ENCODE measurements at regions not wholly inside any gene's neighbourhood (a gene's known extent, or its start where the extent isn't known, plus 50 kb on each side); places are given as distances from the start of the nearest gene placed in this dataset.

GRCh38 chr18:42670860-42671259, 444.6 kb downstream of the RIT2 start:
- TF ChIP-seq USF1 (IDR thresholded peaks at IDR 0.05; ENCODE audit: borderline replicate concordance, low read depth) = no peak
- no peak for TF ChIP-seq IRF3 (IDR thresholded peaks at IDR 0.05; ENCODE audit: low read depth, low read length)
- no peak for TF ChIP-seq NRF1 (IDR thresholded peaks at IDR 0.05; ENCODE audit: low read depth, low read length)
- no peak for TF ChIP-seq REST (IDR thresholded peaks at IDR 0.05; ENCODE audit: low read depth, low read length)
- no peak for TF ChIP-seq GABPA (IDR thresholded peaks at IDR 0.05; ENCODE audit: low read depth)
- H3K79me2 ChIP-seq (ENCODE audit: insufficient read depth) = no peaks in the 10 kb centered on the region
- no peaks in the 10 kb centered on the region for H4K20me1 ChIP-seq (ENCODE audit: insufficient read depth)
- no peaks in the 10 kb centered on the region for H3K36me3 ChIP-seq (replicated peaks in 1 of 2; ENCODE audit: control insufficient read depth in 1 of 2, insufficient read depth in 2 of 2, low read length in 1 of 2)
- no peak overlapping the region for H3K27ac ChIP-seq (ENCODE audit: low read depth in 2 of 2, low read length in 1 of 2)
- H3K4me2 ChIP-seq = no peak overlapping the region
- H3K9ac ChIP-seq = no peak overlapping the region
- WGBS (ENCODE audit: low lambda C conversion rate) = 34% methylated on average over 4 of the region's 4 CpGs
- H3F3A ChIP-seq (replicated peaks; ENCODE audit: insufficient read depth) = no peaks in the 10 kb centered on the region
- POLR2A ChIA-PET = no interaction called here
- CTCF ChIA-PET = no interaction called here
- H3K4me1 ChIP-seq (ENCODE audit: control insufficient read depth in 1 of 2, insufficient read depth in 2 of 2, low read depth in 1 of 2, low read length in 1 of 2) = no peaks in the 10 kb centered on the region; a peak in 2 of 4 replicates
- DNase-seq = no peak
- H3K4me3 ChIP-seq (ENCODE audit: low read depth in 2 of 2, low read length in 1 of 2) = no peak overlapping the region
- H2AFZ ChIP-seq (ENCODE audit: low read depth) = no peak overlapping the region
- no peaks in the 10 kb centered on the region for H3K9me2 ChIP-seq
- no peaks in the 10 kb centered on the region for H3K27me3 ChIP-seq (ENCODE audit: insufficient read depth)
- no peaks in the 10 kb centered on the region for H3K9me3 ChIP-seq

GRCh38 chr18:42675810-42676209, 439.7 kb downstream of the RIT2 start:
- Histone ChIP-seq H3K9ac (no peak overlapping the region), H3K9me2 (no peaks in the 10 kb centered on the region), H3K4me2 (no peak overlapping the region), H3K36me3 (replicated peaks in 1 of 2; ENCODE audit: control insufficient read depth in 1 of 2, insufficient read depth in 2 of 2, low read length in 1 of 2) (no peaks in the 10 kb centered on the region), H3K27me3 (ENCODE audit: insufficient read depth) (no peaks in the 10 kb centered on the region), H4K20me1 (ENCODE audit: insufficient read depth) (no peaks in the 10 kb centered on the region), H3K4me1 (ENCODE audit: control insufficient read depth in 1 of 2, insufficient read depth in 2 of 2, low read depth in 1 of 2, low read length in 1 of 2) (no peaks in the 10 kb centered on the region; a peak in 2 of 4 replicates), H3F3A (replicated peaks; ENCODE audit: insufficient read depth) (no peaks in the 10 kb centered on the region), H3K27ac (ENCODE audit: low read depth in 2 of 2, low read length in 1 of 2) (no peak overlapping the region), H3K9me3 (no peaks in the 10 kb centered on the region), H3K79me2 (ENCODE audit: insufficient read depth) (no peaks in the 10 kb centered on the region), H2AFZ (ENCODE audit: low read depth) (no peak overlapping the region), H3K4me3 (ENCODE audit: low read depth in 2 of 2, low read length in 1 of 2) (no peak overlapping the region)
- POLR2A ChIA-PET = no interaction called here
- WGBS (ENCODE audit: low lambda C conversion rate) = 45% methylated on average over 1 of the region's 1 CpG
- DNase-seq = no peak
- CTCF ChIA-PET = no interaction called here
- no peak for TF ChIP-seq REST (IDR thresholded peaks at IDR 0.05; ENCODE audit: low read depth, low read length)
- no peak for TF ChIP-seq SIN3A (IDR thresholded peaks at IDR 0.05; ENCODE audit: borderline replicate concordance, low read depth, low read length)
- TF ChIP-seq RCOR1 (IDR thresholded peaks at IDR 0.05; ENCODE audit: low read length) = no peak
- no peak for TF ChIP-seq USF2 (IDR thresholded peaks at IDR 0.05; ENCODE audit: borderline replicate concordance, low read depth, low read length)
- TF ChIP-seq EP300 (IDR thresholded peaks at IDR 0.05; ENCODE audit: borderline replicate concordance in 1 of 2, low read depth in 1 of 2, low read length in 1 of 2) = no peak
- TF ChIP-seq NFIC (IDR thresholded peaks at IDR 0.05; ENCODE audit: borderline replicate concordance) = no peak
- TF ChIP-seq FOSL2 (IDR thresholded peaks at IDR 0.05; ENCODE audit: borderline replicate concordance, low read depth) = no peak
- TF ChIP-seq MEF2A (IDR thresholded peaks at IDR 0.05; ENCODE audit: borderline replicate concordance, low read depth) = no peak
